HepG2 (cell line): ENCODE measurements at regions not wholly inside any gene's neighbourhood (a gene's known extent, or its start where the extent isn't known, plus 50 kb on each side); places are given as distances from the start of the nearest gene placed in this dataset.

Source experiments
- ATAC-seq: fragments of 200-7000 bp; cut with Tn5 transposase; 3 replicates; pipeline ENCODE4 v1.9.1; 2020; ENCODE audit warnings: mild to moderate bottlenecking, moderate library complexity
- BruUV-seq: library from RNA; stranded (reverse); fragments of 400-500 nt; replicated peaks from 2 replicates; lab custom pipeline; 2021; lab: Mats Ljungman, UMichigan
- CTCF ChIA-PET: fragments of 300-600 bp; formaldehyde crosslinking; extraction: SDS; loops from one replicate; lab custom pipeline; 2021; ENCODE audit warnings: low total read pairs, inconsistent platforms, low intra/inter-chr PET ratio; lab: Yijun Ruan, JAX
- POLR2A ChIA-PET: fragments of 350-600 bp; sonication (Branson Sonifier 250); formaldehyde crosslinking; loops from one replicate; lab custom pipeline; 2020; ENCODE audit warnings: antibody characterized with exemption, inconsistent platforms; lab: Yijun Ruan, JAX
- DNase-seq: peaks from one replicate; pipeline ENCODE4 v3.0.0-alpha.2; 2015; ENCODE audit warnings: low spot score
- FAIRE-seq: peaks from 3 replicates; lab custom pipeline; 2011; peaks lifted over from hg19 to GRCh38; lab: Jason Lieb, UNC
- H2AFZ ChIP-seq: one replicate; pipeline ENCODE4 v1.6.1; 2011; ENCODE audit warnings: low read length, inconsistent platforms
- H3K27ac ChIP-seq: fragments of 300-600 bp; 3 replicates; pipeline ENCODE4 v1.8.0; 2011; ENCODE audit warnings: mixed run types, mild to moderate bottlenecking, mixed read lengths, low read length, inconsistent platforms; ENCODE audit not compliant: insufficient read depth; ENCODE audit errors: extremely low read length
- H3K27me3 ChIP-seq, 2 experiments: fragments of 200-600 bp in 1 of 2; 2 replicates in 1 of 2; 3 replicates in 1 of 2; pipeline versions ENCODE4 v1.6.0 to v1.8.0; 2011; ENCODE audit warnings: low read length in 2 of 2, mild to moderate bottlenecking in 2 of 2, moderate library complexity in 2 of 2, inconsistent platforms in 1 of 2; ENCODE audit not compliant: insufficient read depth in 2 of 2, control insufficient read depth in 1 of 2
- H3K36me3 ChIP-seq, 2 experiments: fragments of 200-600 bp in 1 of 2; replicated peaks in 1 of 2; 2 replicates in 1 of 2; 3 replicates in 1 of 2; pipeline versions ENCODE4 v1.5.1 to v1.8.0; 2011; ENCODE audit warnings: low read length in 2 of 2, inconsistent platforms in 1 of 2; ENCODE audit not compliant: insufficient read depth in 2 of 2, control insufficient read depth in 1 of 2
- H3K4me1 ChIP-seq: 2 replicates; pipeline ENCODE4 v1.5.1; 2012; ENCODE audit warnings: low read length, inconsistent platforms; ENCODE audit not compliant: insufficient read depth
- H3K4me2 ChIP-seq: 2 replicates; pipeline ENCODE4 v1.6.0; 2011; ENCODE audit warnings: low read depth, low read length, inconsistent platforms
- H3K4me3 ChIP-seq, 3 experiments: fragments of 200-600 bp in 1 of 3; sonication (generic), shearing (Covaris generic) in 1 of 3; replicated peaks in 1 of 3; 2 replicates each; pipeline ENCODE4 v1.5.1; 2011 to 2016; ENCODE audit warnings: low read length in 3 of 3, inconsistent platforms in 2 of 3, low read depth in 2 of 3, mild to moderate bottlenecking in 2 of 3, control low read depth in 1 of 3, mixed read lengths in 1 of 3; ENCODE audit not compliant: insufficient read depth in 1 of 3
- H3K79me2 ChIP-seq: one replicate; pipeline ENCODE4 v1.6.1; 2011; ENCODE audit warnings: low read length, inconsistent platforms; ENCODE audit not compliant: insufficient read depth
- H3K9ac ChIP-seq: 2 replicates; pipeline ENCODE4 v1.6.0; 2011; ENCODE audit warnings: mild to moderate bottlenecking, low read depth, low read length, inconsistent platforms; ENCODE audit not compliant: insufficient read depth
- H3K9me3 ChIP-seq: 2 replicates; pipeline ENCODE4 v1.5.1; 2012; ENCODE audit warnings: mild to moderate bottlenecking, low read length
- H4K20me1 ChIP-seq: 2 replicates; pipeline ENCODE4 v1.6.0; 2011; ENCODE audit warnings: inconsistent platforms, mild to moderate bottlenecking, low read length, moderate library complexity; ENCODE audit not compliant: insufficient read depth
- IKZF1 ChIP-seq: fragments of 450-650 bp; IDR thresholded peaks from 2 replicates; pipeline ENCODE4 v1.7.1; 2016
- RORA ChIP-seq: sonication (generic); formaldehyde crosslinking; IDR thresholded peaks from 2 replicates; pipeline ENCODE4 v1.5.0; 2020; ENCODE audit warnings: mild to moderate bottlenecking, missing genetic modification reagents, moderate library complexity
- ZBTB7A ChIP-seq: sonication (generic); formaldehyde crosslinking; IDR thresholded peaks from 2 replicates; pipeline ENCODE4 v1.8.0; 2022; ENCODE audit warnings: mild to moderate bottlenecking, missing genetic modification reagents
- ZMYM2 ChIP-seq: sonication (generic); formaldehyde crosslinking; IDR thresholded peaks from 2 replicates; pipeline ENCODE4 v1.8.0; 2022; ENCODE audit warnings: mild to moderate bottlenecking, missing genetic modification reagents
- ZNF790 ChIP-seq: sonication (generic); formaldehyde crosslinking; IDR thresholded peaks from 2 replicates; pipeline ENCODE4 v1.8.0; 2022; ENCODE audit warnings: missing genetic modification reagents, mild to moderate bottlenecking, borderline replicate concordance
- ZNF891 ChIP-seq: sonication (generic); formaldehyde crosslinking; IDR thresholded peaks from 2 replicates; pipeline ENCODE4 v1.5.0; 2020; ENCODE audit warnings: mild to moderate bottlenecking, missing genetic modification reagents
- ZSCAN31 ChIP-seq: sonication (generic); formaldehyde crosslinking; IDR thresholded peaks from 2 replicates; pipeline ENCODE4 v1.5.0; 2020; ENCODE audit warnings: low read depth, mild to moderate bottlenecking, missing genetic modification reagents
- WGBS: methylation state at CpG from one replicate; pipeline ENCODE4 v1.1.6; 2017; ENCODE audit warnings: low lambda C conversion rate; 5-methylcytosine and 5-hydroxymethylcytosine counted together
- in situ Hi-C: cut with HindIII; loops from 2 replicates; pipeline ENCODE4 v1.10.0; 2017; ENCODE audit warnings: low pct_unique_long_range_greater_than_20kb; ENCODE audit not compliant: extremely low pct_ligation_motif_present
- intact Hi-C: fragments of 100-400 bp; cut with micrococcal nuclease; formaldehyde crosslinking; loops from one replicate; pipeline ENCODE4 v1.10.0; 2022; ENCODE audit not compliant: unreplicated experiment
- TF ChIP-seq, protein P1 (sequence below): sonication (generic); formaldehyde crosslinking; IDR thresholded peaks from 2 replicates; pipeline ENCODE4 v1.5.0; 2020; ENCODE audit warnings: missing genetic modification reagents
- TF ChIP-seq, protein P2 (sequence below): sonication (generic); formaldehyde crosslinking; IDR thresholded peaks from 2 replicates; pipeline ENCODE4 v1.9.0; 2021; ENCODE audit warnings: missing genetic modification reagents, mild to moderate bottlenecking, borderline replicate concordance
- TF ChIP-seq, protein P3 (sequence below): IDR thresholded peaks from 2 replicates; pipeline ENCODE4 v1.6.1; 2016
- TF ChIP-seq, protein P4 (sequence below): IDR thresholded peaks from 2 replicates; pipeline ENCODE4 v1.6.1; 2016; ENCODE audit warnings: low read depth, missing genetic modification reagents, missing compliant biosample characterization
- TF ChIP-seq, protein P5 (sequence below): sonication (generic); formaldehyde crosslinking; IDR thresholded peaks from 2 replicates; pipeline ENCODE4 v1.4.0; 2020; ENCODE audit warnings: missing genetic modification reagents

DNA sequence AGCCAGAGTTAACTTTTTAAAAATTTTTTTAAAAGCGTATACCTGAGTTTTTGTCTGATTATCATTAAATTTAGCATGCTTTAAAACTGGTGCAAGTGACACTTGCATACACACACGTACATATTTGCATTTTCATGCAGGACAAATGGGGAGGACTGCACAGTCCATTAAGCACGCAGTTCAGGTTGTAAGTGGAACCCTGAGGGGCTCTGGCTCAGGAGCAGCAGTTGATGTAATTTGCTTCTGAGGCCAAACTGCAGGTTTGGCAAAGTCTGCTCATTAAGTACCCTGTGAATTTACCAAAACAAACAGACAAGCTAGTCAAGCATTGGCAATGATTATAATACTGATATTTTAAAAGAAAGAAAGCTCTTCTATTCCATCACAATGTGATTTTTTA is 215.8 kb upstream of the PFKP start:
- Histone ChIP-seq H3K27me3 (no peaks in the 10 kb centered on the region; a peak in 1 of 5 replicates), H3K27ac (no peak overlapping the region), H3K36me3 (no peaks in the 10 kb centered on the region), H3K4me1 (no peaks in the 10 kb centered on the region), H3K79me2 (no peaks in the 10 kb centered on the region), H4K20me1 (no peaks in the 10 kb centered on the region), H3K9me3 (no peaks in the 10 kb centered on the region), H2AFZ (no peak overlapping the region), H3K4me2 (no peak overlapping the region), H3K9ac (no peak overlapping the region), H3K4me3 (no peak overlapping the region)
- in situ Hi-C loops (no loop called here), intact Hi-C loops (no loop called here)
- POLR2A ChIA-PET = no interaction called here
- no peak for FAIRE-seq
- BruUV-seq = no TSS peak
- DNase-seq = no peak
- no peak for ATAC-seq
- CTCF ChIA-PET = no interaction called here
- 17% methylated on average over 3 of the region's 3 CpGs for WGBS
- TF ChIP-seq RORA (CRISPR knock-in tag) (no peak), ZBTB7A (CRISPR knock-in tag) (no peak), IKZF1 (no peak), ZNF790 (CRISPR knock-in tag) (no peak), ZNF891 (no peak), ZSCAN31 (CRISPR knock-in tag) (no peak), ZMYM2 (CRISPR knock-in tag) (no peak)
- TF ChIP-seq, protein P1, sequence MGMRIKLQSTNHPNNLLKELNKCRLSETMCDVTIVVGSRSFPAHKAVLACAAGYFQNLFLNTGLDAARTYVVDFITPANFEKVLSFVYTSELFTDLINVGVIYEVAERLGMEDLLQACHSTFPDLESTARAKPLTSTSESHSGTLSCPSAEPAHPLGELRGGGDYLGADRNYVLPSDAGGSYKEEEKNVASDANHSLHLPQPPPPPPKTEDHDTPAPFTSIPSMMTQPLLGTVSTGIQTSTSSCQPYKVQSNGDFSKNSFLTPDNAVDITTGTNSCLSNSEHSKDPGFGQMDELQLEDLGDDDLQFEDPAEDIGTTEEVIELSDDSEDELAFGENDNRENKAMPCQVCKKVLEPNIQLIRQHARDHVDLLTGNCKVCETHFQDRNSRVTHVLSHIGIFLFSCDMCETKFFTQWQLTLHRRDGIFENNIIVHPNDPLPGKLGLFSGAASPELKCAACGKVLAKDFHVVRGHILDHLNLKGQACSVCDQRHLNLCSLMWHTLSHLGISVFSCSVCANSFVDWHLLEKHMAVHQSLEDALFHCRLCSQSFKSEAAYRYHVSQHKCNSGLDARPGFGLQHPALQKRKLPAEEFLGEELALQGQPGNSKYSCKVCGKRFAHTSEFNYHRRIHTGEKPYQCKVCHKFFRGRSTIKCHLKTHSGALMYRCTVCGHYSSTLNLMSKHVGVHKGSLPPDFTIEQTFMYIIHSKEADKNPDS = no peak
- TF ChIP-seq, protein P2, sequence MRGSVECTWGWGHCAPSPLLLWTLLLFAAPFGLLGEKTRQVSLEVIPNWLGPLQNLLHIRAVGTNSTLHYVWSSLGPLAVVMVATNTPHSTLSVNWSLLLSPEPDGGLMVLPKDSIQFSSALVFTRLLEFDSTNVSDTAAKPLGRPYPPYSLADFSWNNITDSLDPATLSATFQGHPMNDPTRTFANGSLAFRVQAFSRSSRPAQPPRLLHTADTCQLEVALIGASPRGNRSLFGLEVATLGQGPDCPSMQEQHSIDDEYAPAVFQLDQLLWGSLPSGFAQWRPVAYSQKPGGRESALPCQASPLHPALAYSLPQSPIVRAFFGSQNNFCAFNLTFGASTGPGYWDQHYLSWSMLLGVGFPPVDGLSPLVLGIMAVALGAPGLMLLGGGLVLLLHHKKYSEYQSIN = no peak
- TF ChIP-seq, protein P3, sequence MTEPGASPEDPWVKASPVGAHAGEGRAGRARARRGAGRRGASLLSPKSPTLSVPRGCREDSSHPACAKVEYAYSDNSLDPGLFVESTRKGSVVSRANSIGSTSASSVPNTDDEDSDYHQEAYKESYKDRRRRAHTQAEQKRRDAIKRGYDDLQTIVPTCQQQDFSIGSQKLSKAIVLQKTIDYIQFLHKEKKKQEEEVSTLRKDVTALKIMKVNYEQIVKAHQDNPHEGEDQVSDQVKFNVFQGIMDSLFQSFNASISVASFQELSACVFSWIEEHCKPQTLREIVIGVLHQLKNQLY = no peak
- TF ChIP-seq, protein P4, sequence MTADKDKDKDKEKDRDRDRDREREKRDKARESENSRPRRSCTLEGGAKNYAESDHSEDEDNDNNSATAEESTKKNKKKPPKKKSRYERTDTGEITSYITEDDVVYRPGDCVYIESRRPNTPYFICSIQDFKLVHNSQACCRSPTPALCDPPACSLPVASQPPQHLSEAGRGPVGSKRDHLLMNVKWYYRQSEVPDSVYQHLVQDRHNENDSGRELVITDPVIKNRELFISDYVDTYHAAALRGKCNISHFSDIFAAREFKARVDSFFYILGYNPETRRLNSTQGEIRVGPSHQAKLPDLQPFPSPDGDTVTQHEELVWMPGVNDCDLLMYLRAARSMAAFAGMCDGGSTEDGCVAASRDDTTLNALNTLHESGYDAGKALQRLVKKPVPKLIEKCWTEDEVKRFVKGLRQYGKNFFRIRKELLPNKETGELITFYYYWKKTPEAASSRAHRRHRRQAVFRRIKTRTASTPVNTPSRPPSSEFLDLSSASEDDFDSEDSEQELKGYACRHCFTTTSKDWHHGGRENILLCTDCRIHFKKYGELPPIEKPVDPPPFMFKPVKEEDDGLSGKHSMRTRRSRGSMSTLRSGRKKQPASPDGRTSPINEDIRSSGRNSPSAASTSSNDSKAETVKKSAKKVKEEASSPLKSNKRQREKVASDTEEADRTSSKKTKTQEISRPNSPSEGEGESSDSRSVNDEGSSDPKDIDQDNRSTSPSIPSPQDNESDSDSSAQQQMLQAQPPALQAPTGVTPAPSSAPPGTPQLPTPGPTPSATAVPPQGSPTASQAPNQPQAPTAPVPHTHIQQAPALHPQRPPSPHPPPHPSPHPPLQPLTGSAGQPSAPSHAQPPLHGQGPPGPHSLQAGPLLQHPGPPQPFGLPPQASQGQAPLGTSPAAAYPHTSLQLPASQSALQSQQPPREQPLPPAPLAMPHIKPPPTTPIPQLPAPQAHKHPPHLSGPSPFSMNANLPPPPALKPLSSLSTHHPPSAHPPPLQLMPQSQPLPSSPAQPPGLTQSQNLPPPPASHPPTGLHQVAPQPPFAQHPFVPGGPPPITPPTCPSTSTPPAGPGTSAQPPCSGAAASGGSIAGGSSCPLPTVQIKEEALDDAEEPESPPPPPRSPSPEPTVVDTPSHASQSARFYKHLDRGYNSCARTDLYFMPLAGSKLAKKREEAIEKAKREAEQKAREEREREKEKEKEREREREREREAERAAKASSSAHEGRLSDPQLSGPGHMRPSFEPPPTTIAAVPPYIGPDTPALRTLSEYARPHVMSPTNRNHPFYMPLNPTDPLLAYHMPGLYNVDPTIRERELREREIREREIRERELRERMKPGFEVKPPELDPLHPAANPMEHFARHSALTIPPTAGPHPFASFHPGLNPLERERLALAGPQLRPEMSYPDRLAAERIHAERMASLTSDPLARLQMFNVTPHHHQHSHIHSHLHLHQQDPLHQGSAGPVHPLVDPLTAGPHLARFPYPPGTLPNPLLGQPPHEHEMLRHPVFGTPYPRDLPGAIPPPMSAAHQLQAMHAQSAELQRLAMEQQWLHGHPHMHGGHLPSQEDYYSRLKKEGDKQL (CRISPR knock-in tag) = no peak
- TF ChIP-seq, protein P5, sequence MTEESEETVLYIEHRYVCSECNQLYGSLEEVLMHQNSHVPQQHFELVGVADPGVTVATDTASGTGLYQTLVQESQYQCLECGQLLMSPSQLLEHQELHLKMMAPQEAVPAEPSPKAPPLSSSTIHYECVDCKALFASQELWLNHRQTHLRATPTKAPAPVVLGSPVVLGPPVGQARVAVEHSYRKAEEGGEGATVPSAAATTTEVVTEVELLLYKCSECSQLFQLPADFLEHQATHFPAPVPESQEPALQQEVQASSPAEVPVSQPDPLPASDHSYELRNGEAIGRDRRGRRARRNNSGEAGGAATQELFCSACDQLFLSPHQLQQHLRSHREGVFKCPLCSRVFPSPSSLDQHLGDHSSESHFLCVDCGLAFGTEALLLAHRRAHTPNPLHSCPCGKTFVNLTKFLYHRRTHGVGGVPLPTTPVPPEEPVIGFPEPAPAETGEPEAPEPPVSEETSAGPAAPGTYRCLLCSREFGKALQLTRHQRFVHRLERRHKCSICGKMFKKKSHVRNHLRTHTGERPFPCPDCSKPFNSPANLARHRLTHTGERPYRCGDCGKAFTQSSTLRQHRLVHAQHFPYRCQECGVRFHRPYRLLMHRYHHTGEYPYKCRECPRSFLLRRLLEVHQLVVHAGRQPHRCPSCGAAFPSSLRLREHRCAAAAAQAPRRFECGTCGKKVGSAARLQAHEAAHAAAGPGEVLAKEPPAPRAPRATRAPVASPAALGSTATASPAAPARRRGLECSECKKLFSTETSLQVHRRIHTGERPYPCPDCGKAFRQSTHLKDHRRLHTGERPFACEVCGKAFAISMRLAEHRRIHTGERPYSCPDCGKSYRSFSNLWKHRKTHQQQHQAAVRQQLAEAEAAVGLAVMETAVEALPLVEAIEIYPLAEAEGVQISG (CRISPR knock-in tag) = no peak
